WTC11 (cell line): ENCODE measurements at regions not wholly inside any gene's neighbourhood (a gene's known extent, or its start where the extent isn't known, plus 50 kb on each side); places are given as distances from the start of the nearest gene placed in this dataset.

Source experiments
- ATF2 ChIP-seq: sonication (generic); formaldehyde crosslinking; IDR thresholded peaks from 2 replicates; pipeline ENCODE4 v1.8.1; 2022; ENCODE audit warnings: low read depth, missing genetic modification reagents, borderline replicate concordance
- ATF6 ChIP-seq: sonication (generic); formaldehyde crosslinking; IDR thresholded peaks from 2 replicates; pipeline ENCODE4 v1.8.1; 2023; ENCODE audit warnings: mild to moderate bottlenecking, missing genetic modification reagents
- CREB1 ChIP-seq: sonication (generic); formaldehyde crosslinking; IDR thresholded peaks from 2 replicates; pipeline ENCODE4 v1.8.0; 2023; ENCODE audit warnings: mild to moderate bottlenecking, missing genetic modification reagents
- NFYB ChIP-seq: sonication (generic); formaldehyde crosslinking; conservative IDR thresholded peaks from 2 replicates; pipeline ENCODE4 v1.8.0; 2022; ENCODE audit warnings: low read depth, missing genetic modification reagents
- TF ChIP-seq, protein P1 (sequence below): fragments of 200-600 bp; IDR thresholded peaks from 2 replicates; pipeline ENCODE4 v1.8.0; 2022; ENCODE audit warnings: antibody characterized with exemption
- TF ChIP-seq, protein P2 (sequence below): sonication (generic); formaldehyde crosslinking; IDR thresholded peaks from 2 replicates; pipeline ENCODE4 v1.8.0; 2022; ENCODE audit warnings: mild to moderate bottlenecking, missing genetic modification reagents

- TF ChIP-seq ATF2 (CRISPR knock-in tag) (no peak), CREB1 (CRISPR knock-in tag) (no peak), ATF6 (no peak), NFYB (CRISPR knock-in tag) (no peak)
- TF ChIP-seq, protein P1, sequence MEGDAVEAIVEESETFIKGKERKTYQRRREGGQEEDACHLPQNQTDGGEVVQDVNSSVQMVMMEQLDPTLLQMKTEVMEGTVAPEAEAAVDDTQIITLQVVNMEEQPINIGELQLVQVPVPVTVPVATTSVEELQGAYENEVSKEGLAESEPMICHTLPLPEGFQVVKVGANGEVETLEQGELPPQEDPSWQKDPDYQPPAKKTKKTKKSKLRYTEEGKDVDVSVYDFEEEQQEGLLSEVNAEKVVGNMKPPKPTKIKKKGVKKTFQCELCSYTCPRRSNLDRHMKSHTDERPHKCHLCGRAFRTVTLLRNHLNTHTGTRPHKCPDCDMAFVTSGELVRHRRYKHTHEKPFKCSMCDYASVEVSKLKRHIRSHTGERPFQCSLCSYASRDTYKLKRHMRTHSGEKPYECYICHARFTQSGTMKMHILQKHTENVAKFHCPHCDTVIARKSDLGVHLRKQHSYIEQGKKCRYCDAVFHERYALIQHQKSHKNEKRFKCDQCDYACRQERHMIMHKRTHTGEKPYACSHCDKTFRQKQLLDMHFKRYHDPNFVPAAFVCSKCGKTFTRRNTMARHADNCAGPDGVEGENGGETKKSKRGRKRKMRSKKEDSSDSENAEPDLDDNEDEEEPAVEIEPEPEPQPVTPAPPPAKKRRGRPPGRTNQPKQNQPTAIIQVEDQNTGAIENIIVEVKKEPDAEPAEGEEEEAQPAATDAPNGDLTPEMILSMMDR: no peak
- TF ChIP-seq, protein P2, sequence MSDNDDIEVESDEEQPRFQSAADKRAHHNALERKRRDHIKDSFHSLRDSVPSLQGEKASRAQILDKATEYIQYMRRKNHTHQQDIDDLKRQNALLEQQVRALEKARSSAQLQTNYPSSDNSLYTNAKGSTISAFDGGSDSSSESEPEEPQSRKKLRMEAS (CRISPR knock-in tag): no peak
Observed at GRCh38 chr2:56464613-56465012, 280.8 kb downstream of the CCDC85A start.
